ENCODE measurements at regions not wholly inside any gene's neighbourhood (a gene's known extent, or its start where the extent isn't known, plus 50 kb on each side); places are given as distances from the start of the nearest gene placed in this dataset.
"Not testable (repeated sequence)": the region's sequence is repeated elsewhere in the genome, so short reads cannot be mapped to it uniquely, and the experiment has no call there.

GRCh38 chr1:189701606-189702005 is 776.1 kb downstream of the BRINP3 start:
- H3K9me3 ChIP-seq (ENCODE audit: control insufficient read depth in 2 of 2, insufficient read depth in 1 of 2, low read depth in 1 of 2, low read length in 1 of 2), result peaks cover under 1 to 3% of the 10 kb centered on the region in 2 donors
- no peak overlapping the region for H3K27ac ChIP-seq (ENCODE audit: low read depth in 2 of 2, low read length in 1 of 2)
- H3K4me1 ChIP-seq (ENCODE audit: control insufficient read depth in 2 of 2, insufficient read depth in 2 of 2, low read length in 1 of 2), result no peaks in the 10 kb centered on the region
- H3K27me3 ChIP-seq (ENCODE audit: control insufficient read depth in 1 of 2, insufficient read depth in 2 of 2, low read length in 2 of 2), result no peaks in the 10 kb centered on the region
- 55 to 60% methylated on average over 3 of the region's 3 CpGs for WGBS, 2 donors
- H3K36me3 ChIP-seq (ENCODE audit: control insufficient read depth in 2 of 2, insufficient read depth in 2 of 2, low read length in 1 of 2), result no peaks in the 10 kb centered on the region
- no peak overlapping the region for H3K4me3 ChIP-seq (ENCODE audit: low read depth in 1 of 2, low read length in 2 of 2)

DNA sequence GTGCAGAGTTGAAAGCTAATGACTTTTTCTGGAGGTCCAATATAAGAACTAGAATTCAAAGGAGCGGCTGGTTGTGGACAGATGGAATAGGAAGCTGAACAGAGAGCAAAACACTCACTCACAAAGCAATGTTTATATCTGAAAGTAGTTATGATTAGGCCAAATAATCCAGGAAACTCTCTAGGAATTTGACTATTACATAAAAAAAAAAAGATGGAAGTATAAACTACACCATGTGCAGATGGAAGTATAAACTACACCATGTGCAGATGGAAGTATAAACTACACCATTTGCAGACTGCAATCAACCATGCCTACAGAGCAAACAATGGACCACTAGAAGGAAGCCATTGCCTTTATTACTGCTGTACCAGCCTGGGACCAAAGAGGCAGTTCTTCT is 771.1 kb downstream of the BRINP3 start:
- no peaks in the 10 kb centered on the region for H3K4me1 ChIP-seq (ENCODE audit: control insufficient read depth in 2 of 2, insufficient read depth in 2 of 2, low read length in 1 of 2)
- peaks cover 0 to 9% of the 10 kb centered on the region in 2 donors for H3K9me3 ChIP-seq (ENCODE audit: control insufficient read depth in 2 of 2, insufficient read depth in 1 of 2, low read depth in 1 of 2, low read length in 1 of 2)
- no peaks in the 10 kb centered on the region for H3K27me3 ChIP-seq (ENCODE audit: control insufficient read depth in 1 of 2, insufficient read depth in 2 of 2, low read length in 2 of 2)
- 60 to 75% methylated on average over 1 of the region's 1 CpG for WGBS, 2 donors
- H3K27ac ChIP-seq (ENCODE audit: low read depth in 2 of 2, low read length in 1 of 2), result no peak overlapping the region
- H3K36me3 ChIP-seq (ENCODE audit: control insufficient read depth in 2 of 2, insufficient read depth in 2 of 2, low read length in 1 of 2), result no peaks in the 10 kb centered on the region
- H3K4me3 ChIP-seq (ENCODE audit: low read depth in 1 of 2, low read length in 2 of 2), result no peak overlapping the region

DNA sequence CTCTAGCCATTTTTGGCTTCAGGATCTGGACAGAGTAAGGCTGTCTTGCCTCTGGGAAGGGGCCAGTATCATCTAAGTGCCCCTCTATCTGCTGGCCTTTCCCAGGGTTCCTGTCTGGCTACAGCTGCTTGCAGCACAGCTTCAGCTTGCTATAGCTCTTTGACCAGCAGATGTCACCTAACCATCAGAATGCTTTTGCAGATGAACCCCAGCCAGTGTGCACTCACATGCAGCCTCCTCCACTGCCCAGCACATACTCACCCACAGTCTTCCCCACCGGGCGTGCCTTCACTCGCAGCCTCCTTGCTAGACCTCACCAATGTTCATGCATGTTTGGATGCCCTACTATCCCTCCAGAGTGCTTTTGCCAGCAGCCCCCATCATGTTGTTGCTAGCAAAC is 769.0 kb downstream of the BRINP3 start:
- Histone ChIP-seq H3K4me3 (ENCODE audit: low read depth in 1 of 2, low read length in 2 of 2) (no peak overlapping the region), H3K4me1 (ENCODE audit: control insufficient read depth in 2 of 2, insufficient read depth in 2 of 2, low read length in 1 of 2) (no peaks in the 10 kb centered on the region), H3K27ac (ENCODE audit: low read depth in 2 of 2, low read length in 1 of 2) (no peak overlapping the region), H3K36me3 (ENCODE audit: control insufficient read depth in 2 of 2, insufficient read depth in 2 of 2, low read length in 1 of 2) (no peaks in the 10 kb centered on the region), H3K9me3 (ENCODE audit: control insufficient read depth in 2 of 2, insufficient read depth in 1 of 2, low read depth in 1 of 2, low read length in 1 of 2) (peaks cover 0 to 9% of the 10 kb centered on the region in 2 donors), H3K27me3 (ENCODE audit: control insufficient read depth in 1 of 2, insufficient read depth in 2 of 2, low read length in 2 of 2) (no peaks in the 10 kb centered on the region)
- 95 to 100% methylated on average over 3 of the region's 3 CpGs for WGBS, 2 donors

DNA sequence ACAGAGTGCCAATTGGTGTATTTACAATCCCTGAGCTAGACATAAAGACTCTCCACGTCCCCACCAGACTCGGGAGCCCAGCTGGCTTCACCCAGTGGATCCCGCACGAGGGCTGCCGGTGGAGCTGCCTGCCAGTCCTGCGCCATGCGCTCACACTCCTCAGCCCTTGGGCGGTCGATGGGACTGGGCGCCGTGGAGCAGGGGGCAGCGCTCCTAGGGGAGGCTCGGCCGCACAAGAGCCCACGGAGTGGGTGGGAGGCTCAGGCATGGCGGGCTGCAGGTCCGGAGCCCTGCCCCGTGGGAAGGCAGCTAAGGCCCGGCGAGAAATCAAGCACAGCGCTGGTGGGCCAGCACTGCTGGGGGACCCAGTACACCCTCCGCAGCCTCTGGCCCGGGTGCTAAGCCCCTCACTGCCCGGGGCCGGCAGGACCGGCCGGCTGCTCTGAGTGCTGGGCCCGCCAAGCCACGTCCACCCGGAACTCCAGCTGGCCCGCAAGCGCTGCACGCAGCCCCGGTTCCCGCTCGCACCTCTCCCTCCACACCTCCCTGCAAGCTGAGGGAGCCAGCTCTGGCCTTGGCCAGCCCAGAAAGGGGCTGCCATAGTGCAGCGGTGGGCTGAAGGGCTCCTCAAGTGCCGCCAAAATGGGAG is 759.4 kb downstream of the BRINP3 start:
- H3K4me1 ChIP-seq (ENCODE audit: control insufficient read depth in 2 of 2, insufficient read depth in 2 of 2, low read length in 1 of 2); H3K9me3 ChIP-seq (ENCODE audit: control insufficient read depth in 2 of 2, insufficient read depth in 1 of 2, low read depth in 1 of 2, low read length in 1 of 2); H3K27me3 ChIP-seq (ENCODE audit: control insufficient read depth in 1 of 2, insufficient read depth in 2 of 2, low read length in 2 of 2); H3K4me3 ChIP-seq (ENCODE audit: low read depth in 1 of 2, low read length in 2 of 2); H3K27ac ChIP-seq (ENCODE audit: low read depth in 2 of 2, low read length in 1 of 2); H3K36me3 ChIP-seq (ENCODE audit: control insufficient read depth in 2 of 2, insufficient read depth in 2 of 2, low read length in 1 of 2): not testable (repeated sequence)
- 96 to 97% methylated on average over 38 of the region's 38 CpGs for WGBS, 2 donors

- H3K27me3 ChIP-seq (ENCODE audit: control insufficient read depth in 1 of 2, insufficient read depth in 2 of 2, low read length in 2 of 2), result no peaks in the 10 kb centered on the region
- no peaks in the 10 kb centered on the region for H3K9me3 ChIP-seq (ENCODE audit: control insufficient read depth in 2 of 2, insufficient read depth in 1 of 2, low read depth in 1 of 2, low read length in 1 of 2)
- WGBS, 2 donors, result 86 to 89% methylated on average over 4 of the region's 4 CpGs
- H3K27ac ChIP-seq (ENCODE audit: low read depth in 2 of 2, low read length in 1 of 2), result no peak overlapping the region
- H3K4me1 ChIP-seq (ENCODE audit: control insufficient read depth in 2 of 2, insufficient read depth in 2 of 2, low read length in 1 of 2), result no peaks in the 10 kb centered on the region
- H3K36me3 ChIP-seq (ENCODE audit: control insufficient read depth in 2 of 2, insufficient read depth in 2 of 2, low read length in 1 of 2), result no peaks in the 10 kb centered on the region
- H3K4me3 ChIP-seq (ENCODE audit: low read depth in 1 of 2, low read length in 2 of 2), result no peak overlapping the region
Measured at GRCh38 chr1:189726806-189727205, 750.9 kb downstream of the BRINP3 start.

DNA sequence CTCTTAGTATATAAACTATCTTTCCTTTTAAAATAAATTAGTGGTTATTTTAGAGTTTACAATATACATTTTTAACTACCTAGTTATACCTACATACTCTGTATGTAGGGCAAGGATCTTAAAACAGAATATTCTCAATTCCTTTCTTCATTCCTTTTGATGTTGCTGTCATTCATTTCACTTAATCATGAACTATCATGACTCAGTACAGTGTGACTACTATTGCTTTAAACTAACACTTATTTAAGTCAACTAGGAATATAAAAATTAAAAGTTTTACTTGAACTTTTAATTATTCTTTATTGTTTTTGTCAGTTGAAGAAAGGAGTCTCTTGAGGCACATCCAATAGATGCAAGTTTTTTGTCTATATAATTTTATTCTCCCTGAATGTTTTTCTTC is 726.4 kb downstream of the BRINP3 start:
- Histone ChIP-seq H3K27ac (ENCODE audit: low read depth in 2 of 2, low read length in 1 of 2) (no peak overlapping the region), H3K4me1 (ENCODE audit: control insufficient read depth in 2 of 2, insufficient read depth in 2 of 2, low read length in 1 of 2) (no peaks in the 10 kb centered on the region), H3K4me3 (ENCODE audit: low read depth in 1 of 2, low read length in 2 of 2) (no peak overlapping the region)

GRCh38 chr1:189752461-189752995 is 725.1 kb downstream of the BRINP3 start:
- WGBS, 2 donors, result 43 to 50% methylated on average over 1 of the region's 1 CpG
- Histone ChIP-seq H3K4me1 (ENCODE audit: control insufficient read depth in 2 of 2, insufficient read depth in 2 of 2, low read length in 1 of 2) (no peaks in the 10 kb centered on the region), H3K27ac (ENCODE audit: low read depth in 2 of 2, low read length in 1 of 2) (no peak overlapping the region), H3K4me3 (ENCODE audit: low read depth in 1 of 2, low read length in 2 of 2) (no peak overlapping the region), H3K27me3 (ENCODE audit: control insufficient read depth in 1 of 2, insufficient read depth in 2 of 2, low read length in 2 of 2) (no peaks in the 10 kb centered on the region), H3K36me3 (ENCODE audit: control insufficient read depth in 2 of 2, insufficient read depth in 2 of 2, low read length in 1 of 2) (no peaks in the 10 kb centered on the region), H3K9me3 (ENCODE audit: control insufficient read depth in 2 of 2, insufficient read depth in 1 of 2, low read depth in 1 of 2, low read length in 1 of 2) (no peaks in the 10 kb centered on the region)

More for the DNA sequence above, 726.4 kb downstream of the BRINP3 start:
- Histone ChIP-seq H3K9me3 (ENCODE audit: control insufficient read depth in 2 of 2, insufficient read depth in 1 of 2, low read depth in 1 of 2, low read length in 1 of 2) (no peaks in the 10 kb centered on the region), H3K27me3 (ENCODE audit: control insufficient read depth in 1 of 2, insufficient read depth in 2 of 2, low read length in 2 of 2) (no peaks in the 10 kb centered on the region), H3K36me3 (ENCODE audit: control insufficient read depth in 2 of 2, insufficient read depth in 2 of 2, low read length in 1 of 2) (no peaks in the 10 kb centered on the region)

DNA sequence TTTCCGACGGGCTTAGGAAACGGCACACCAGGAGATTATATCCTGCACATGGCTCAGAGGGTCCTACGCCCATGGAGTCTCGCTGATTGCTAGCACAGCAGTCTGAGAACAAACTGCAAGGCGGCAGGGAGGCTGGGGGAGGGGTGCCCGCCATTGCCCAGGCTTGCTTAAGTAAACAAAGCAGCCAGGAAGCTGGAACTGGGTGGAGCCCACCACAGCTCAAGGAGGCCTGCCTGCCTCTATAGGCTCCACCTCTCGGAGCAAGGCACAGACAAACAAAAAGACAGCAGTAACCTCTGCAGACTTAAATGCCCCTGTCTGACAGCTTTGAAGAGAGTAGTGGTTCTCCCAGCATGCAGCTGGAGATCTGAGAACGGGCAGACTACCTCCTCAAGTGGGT is 722.6 kb downstream of the BRINP3 start:
- not testable (repeated sequence) for H3K4me3 ChIP-seq (ENCODE audit: low read depth in 1 of 2, low read length in 2 of 2); H3K9me3 ChIP-seq (ENCODE audit: control insufficient read depth in 2 of 2, insufficient read depth in 1 of 2, low read depth in 1 of 2, low read length in 1 of 2); H3K4me1 ChIP-seq (ENCODE audit: control insufficient read depth in 2 of 2, insufficient read depth in 2 of 2, low read length in 1 of 2); H3K27ac ChIP-seq (ENCODE audit: low read depth in 2 of 2, low read length in 1 of 2); H3K27me3 ChIP-seq (ENCODE audit: control insufficient read depth in 1 of 2, insufficient read depth in 2 of 2, low read length in 2 of 2); H3K36me3 ChIP-seq (ENCODE audit: control insufficient read depth in 2 of 2, insufficient read depth in 2 of 2, low read length in 1 of 2)
- WGBS, 2 donors, result 74 to 80% methylated on average over 8 to 9 of the region's 9 CpGs

DNA sequence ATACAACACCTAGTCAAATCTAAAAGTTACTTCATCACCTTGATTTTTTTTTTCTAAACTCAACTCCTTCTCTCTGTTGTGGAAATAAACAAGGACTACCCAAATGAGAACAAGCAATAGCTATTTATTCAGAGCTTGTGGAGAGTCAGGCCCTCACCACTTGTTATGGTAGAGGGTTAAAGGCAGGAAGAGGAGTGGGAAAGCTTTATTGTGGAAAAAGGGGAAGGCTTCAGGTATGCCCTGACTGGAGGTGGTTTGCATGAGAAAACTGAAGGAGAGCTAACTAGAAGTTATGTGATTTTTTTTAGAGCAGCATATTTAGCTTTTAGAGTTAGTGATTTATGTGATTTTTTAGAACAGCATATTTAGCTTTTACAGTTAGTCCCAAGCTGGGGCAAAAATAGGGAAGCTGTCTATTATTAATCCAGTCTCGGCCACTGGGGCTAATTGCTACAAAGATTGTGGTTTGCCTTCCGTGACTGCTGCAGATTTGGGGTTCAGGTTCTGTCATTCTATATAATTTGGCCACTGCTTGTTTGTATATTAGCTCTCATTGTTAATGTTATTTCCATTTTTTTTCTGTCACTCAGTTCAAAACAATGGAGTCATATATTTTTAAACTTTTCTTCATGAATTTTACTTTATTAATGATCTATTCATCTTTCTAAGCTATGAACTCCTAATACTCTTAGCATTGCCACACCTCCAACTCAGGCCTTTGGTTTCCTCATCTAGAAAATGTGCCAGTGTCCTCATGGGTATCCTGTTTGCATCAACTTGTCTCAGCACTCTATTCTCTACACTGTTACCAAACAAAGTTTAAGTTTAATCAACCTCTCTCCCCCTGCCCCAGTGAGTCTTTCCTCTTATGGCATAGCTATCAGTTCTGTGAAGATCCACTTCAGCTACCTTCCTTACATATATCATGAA is 713.0 kb downstream of the BRINP3 start:
- H3K9me3 ChIP-seq (ENCODE audit: control insufficient read depth in 2 of 2, insufficient read depth in 1 of 2, low read depth in 1 of 2, low read length in 1 of 2), result peaks cover 0 to 4% of the 10 kb centered on the region in 2 donors
- no peak overlapping the region for H3K4me3 ChIP-seq (ENCODE audit: low read depth in 1 of 2, low read length in 2 of 2)
- no peaks in the 10 kb centered on the region for H3K4me1 ChIP-seq (ENCODE audit: control insufficient read depth in 2 of 2, insufficient read depth in 2 of 2, low read length in 1 of 2)
- H3K27me3 ChIP-seq (ENCODE audit: control insufficient read depth in 1 of 2, insufficient read depth in 2 of 2, low read length in 2 of 2), result no peaks in the 10 kb centered on the region
- no peaks in the 10 kb centered on the region for H3K36me3 ChIP-seq (ENCODE audit: control insufficient read depth in 2 of 2, insufficient read depth in 2 of 2, low read length in 1 of 2)
- no peak overlapping the region for H3K27ac ChIP-seq (ENCODE audit: low read depth in 2 of 2, low read length in 1 of 2)
- WGBS, 2 donors, result 67 to 80% methylated on average over 2 of the region's 2 CpGs
